GM19467 (cell line): ENCODE measurements at regions not wholly inside any gene's neighbourhood (a gene's known extent, or its start where the extent isn't known, plus 50 kb on each side); places are given as distances from the start of the nearest gene placed in this dataset.
"Not testable (repeated sequence)": the region's sequence is repeated elsewhere in the genome, so short reads cannot be mapped to it uniquely, and the experiment has no call there.

Experiments used
- ATAC-seq: cut with Tn5 transposase; IDR thresholded peaks from one replicate; pipeline ENCODE4 v1.9.1; 2021; ENCODE audit warnings: mild to moderate bottlenecking, moderate library complexity; ENCODE audit not compliant: unreplicated experiment

DNA sequence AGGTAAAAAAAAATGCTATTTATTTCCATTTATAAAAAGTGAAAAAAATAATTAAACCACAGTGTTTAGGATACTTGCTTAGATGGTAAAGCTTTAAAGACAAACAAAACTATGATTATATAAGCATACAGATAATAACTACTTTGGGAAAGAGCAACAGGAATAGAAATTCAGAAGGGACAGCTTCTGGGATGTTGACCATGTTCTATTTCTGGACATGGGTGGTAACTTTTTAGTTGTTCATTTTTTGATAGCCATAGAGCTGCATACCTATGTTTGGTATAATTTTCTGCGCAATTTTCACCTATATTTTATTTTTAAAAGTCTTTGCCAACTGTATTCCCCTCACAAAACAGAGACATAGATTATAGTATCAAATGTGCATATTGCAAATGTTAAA lies 572.0 kb upstream of the NR2F2 start:
- ATAC-seq = no peak

GRCh38 chr15:95758851-95759250 lies 571.6 kb upstream of the NR2F2 start:
- no peak for ATAC-seq

DNA sequence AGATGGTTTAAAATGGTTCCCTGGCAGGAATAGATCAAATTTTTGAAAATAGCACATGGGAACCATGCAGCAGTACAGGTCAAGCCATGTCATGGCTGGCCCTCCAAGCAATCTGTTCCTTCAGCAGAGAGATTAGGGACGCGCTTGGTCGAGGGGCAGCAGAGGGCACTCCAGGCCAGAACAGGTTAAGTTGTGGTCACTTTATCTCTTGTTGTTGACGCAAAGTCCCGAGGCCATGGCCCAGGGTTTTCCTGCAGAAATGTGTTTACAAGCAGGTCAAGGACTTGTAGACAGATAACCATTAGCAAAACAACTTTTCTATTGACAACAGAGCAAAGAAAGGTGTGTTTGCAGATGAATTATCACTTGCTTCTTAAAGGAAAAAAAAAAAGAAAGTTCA lies 570.0 kb upstream of the NR2F2 start:
- no peak for ATAC-seq

- ATAC-seq = no peak
Observed at GRCh38 chr15:95761501-95762165, 568.9 kb upstream of the NR2F2 start.

DNA sequence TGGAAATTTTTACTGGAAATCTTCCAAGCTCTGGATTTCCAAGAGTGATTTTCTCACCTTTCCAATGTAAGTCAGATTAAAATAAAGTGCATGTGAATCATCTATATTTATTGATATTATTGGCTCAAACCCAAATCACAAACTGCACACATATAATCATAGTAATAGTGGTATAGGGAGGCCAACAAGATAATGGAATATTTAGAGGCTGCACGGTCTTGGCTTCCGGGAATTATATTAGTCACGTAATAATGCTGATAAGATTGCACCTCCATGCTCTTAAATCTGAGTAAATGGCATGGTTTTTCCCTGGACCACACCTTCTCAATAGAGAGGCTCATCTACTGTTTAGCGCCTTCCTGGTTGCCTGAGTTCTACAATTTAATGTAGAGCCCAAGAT lies 567.1 kb upstream of the NR2F2 start:
- ATAC-seq = no peak

DNA sequence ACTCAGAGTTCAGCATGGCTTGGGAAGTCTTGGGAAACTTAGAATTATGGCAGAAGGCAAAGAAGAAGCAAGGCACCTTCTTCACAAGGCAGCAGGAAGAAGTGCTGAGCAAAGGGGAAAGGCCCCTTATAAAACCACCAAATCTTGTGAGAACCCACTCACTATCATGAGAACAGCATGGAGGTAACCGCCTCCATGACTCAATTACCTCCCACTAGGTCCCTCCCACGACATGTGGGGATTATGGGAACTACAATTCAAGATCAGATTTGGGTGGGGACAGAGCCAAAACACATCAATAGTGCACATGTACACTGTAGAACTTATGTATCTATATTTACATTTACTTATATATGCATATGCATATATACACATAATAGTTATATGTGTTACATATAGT lies 565.3 kb upstream of the NR2F2 start:
- no peak for ATAC-seq

DNA sequence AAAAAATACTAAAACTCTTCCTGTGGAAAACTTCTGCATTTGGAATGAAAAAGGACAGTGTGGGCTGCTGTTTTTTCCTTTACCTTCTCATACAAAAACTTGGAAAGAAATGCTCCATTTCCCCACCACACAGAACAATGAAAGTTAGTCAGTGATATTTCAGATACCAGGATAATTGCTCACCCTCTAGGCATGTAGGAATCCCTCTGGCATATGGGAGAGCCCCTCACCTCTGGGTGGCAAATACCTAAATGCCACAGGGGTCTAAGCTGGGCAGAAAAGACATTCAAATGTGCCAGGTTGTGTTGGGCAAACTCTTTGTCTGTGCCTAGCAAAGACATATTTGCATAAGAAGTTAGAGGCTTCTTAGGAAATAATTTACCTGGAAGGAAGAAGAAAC lies 560.3 kb upstream of the NR2F2 start:
- ATAC-seq = no peak

- ATAC-seq = no peak
Observed at GRCh38 chr15:95772982-95773381, 557.5 kb upstream of the NR2F2 start.

DNA sequence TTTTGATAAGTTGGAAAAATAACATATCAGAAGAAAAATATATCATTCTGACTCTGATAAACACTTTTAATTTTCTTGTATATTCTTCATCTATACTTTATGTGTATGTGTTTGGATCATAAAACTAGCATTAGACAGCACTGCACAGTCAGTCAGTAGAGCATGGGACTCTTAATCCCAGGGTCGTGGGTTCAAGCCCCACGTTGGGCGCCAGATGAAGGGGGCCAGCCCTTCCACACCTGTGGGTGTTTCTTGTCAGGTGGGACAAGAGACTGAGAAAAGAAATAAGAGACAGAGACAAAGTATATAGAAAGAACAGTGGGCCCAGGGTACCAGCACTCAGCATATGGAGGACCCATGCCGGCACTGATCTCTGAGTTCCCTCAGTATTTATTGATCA lies 546.0 kb upstream of the NR2F2 start:
- ATAC-seq = no peak

- ATAC-seq = not testable (repeated sequence)
Observed at GRCh38 chr15:95785276-95785675, 545.2 kb upstream of the NR2F2 start.

DNA sequence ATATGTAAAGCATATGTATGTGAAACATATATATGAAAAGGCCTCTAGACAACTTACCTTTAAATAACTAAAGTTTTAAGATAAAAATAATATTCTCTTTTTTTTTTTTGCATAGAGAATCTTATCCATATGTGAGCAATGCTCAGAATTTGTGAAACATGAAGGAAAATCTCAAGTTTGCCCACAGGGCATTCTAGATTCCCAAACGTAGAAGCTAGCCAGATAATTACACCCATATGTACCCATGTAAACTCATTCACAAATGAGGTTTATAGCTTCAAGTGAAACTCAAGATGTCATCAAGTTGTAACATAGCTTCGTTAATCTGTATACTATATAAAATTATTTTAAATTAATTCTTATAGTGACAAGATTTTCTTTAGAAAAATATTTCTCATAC lies 537.3 kb upstream of the NR2F2 start:
- ATAC-seq = no peak

- ATAC-seq = no peak
Observed at GRCh38 chr15:95795386-95795785, 535.1 kb upstream of the NR2F2 start.

DNA sequence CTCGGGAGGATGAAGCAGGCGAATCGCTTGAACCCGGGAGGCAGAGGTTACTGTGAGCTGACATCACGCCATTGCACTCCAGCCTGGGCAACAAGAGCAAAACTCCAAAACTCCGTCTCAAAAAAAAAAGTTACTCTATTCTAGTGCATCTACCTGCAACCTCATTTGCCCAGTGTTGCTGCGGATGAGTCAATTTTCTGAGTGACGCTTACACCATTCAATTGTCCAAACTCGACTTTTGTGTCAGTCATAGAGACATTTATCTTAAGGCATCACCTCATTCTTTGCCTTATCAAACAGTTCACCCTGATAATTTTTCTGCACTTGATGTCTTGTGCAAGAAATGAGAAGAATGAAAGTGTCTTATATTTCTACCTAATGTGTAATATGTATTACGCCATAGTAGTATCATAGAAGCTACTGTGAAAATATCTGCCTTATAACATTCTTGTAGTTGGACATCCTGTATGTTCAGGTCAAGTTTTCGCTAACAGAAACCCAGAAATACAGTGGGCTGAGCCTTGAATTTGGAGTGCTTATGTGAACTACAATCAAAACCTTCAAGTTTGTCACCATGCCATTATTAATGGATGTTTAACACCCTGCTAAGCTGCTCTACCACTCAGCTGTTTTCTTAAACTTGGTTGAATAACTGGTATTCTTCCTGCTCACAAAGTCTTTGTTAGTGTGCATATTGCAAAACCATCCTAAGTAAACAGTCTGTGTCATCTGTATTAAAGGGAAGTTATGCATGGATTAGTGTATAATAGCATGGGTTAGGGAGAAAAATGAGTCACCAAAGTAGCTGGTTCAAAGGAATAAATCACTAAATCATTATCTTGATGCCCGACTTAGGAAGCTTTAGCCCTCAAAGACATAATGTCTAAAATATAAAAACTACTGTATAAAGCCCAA lies 531.0 kb upstream of the NR2F2 start:
- no peak for ATAC-seq

GRCh38 chr15:95804484-95804883 lies 526.0 kb upstream of the NR2F2 start:
- ATAC-seq = no peak

DNA sequence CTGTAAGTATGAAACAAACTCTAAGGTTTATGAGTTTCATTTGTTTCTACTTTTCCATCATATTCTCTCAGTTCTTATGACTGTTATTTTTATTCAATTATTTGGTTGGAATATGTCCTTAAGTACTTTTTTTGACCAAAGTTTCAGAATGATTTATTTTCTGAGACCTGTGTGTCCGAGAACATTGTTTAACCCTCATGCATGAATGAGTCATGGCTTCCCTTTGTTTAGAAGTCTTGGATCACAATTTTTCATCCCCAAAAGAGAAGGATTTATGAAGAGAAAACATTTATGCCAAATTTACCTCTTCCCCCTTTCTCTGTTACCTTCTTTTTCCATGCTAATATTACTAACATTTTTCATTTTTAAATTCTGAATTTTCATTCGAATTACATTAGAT lies 518.0 kb upstream of the NR2F2 start:
- ATAC-seq = no peak

- ATAC-seq = no peak
Observed at GRCh38 chr15:95814908-95815307, 515.6 kb upstream of the NR2F2 start.

DNA sequence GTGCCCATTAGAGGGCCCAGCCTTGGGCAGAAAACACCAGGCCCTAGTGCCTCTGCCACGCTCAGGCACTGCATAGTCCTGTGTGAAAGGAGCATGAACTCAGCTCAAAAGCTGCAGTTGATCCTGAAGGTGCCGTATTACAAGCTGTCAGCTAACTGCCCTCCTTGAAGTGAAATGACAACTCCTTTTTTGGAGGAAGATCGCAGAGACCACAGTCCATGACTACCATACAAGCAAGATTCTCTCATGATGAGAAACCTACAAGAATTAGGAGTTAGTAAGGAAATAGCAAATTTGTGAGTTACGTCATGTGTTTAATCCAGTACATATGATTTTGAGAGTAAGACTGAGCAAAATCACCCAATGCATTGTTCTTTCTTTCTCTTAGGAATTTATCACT lies 513.9 kb upstream of the NR2F2 start:
- no peak for ATAC-seq

GRCh38 chr15:95822961-95823360 lies 507.5 kb upstream of the NR2F2 start:
- ATAC-seq = no peak

DNA sequence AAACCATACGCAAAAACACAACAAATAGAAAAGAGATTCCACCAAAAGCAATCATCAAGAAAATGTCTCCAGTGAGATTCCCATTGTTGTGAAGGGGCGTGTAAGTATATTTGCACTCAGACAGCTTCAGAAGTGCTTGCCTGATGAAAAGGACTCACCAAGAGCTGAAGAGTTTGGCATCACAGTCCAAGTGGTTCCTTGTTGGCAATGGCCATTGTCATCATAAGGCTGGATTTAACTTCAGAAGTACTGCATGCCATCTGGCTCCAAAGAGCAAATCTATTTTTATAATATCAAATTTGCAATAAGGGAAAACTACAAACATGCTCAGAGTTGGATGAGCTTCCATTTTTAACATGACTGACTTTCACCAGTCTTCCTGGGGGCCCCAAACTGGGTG lies 505.3 kb upstream of the NR2F2 start:
- ATAC-seq = no peak

- no peak for ATAC-seq
Observed at GRCh38 chr15:95825671-95826411, 504.7 kb upstream of the NR2F2 start.

GRCh38 chr15:95826412-95827195 lies 503.9 kb upstream of the NR2F2 start:
- ATAC-seq = no peak
